ENCODE measurements at regions not wholly inside any gene's neighbourhood (a gene's known extent, or its start where the extent isn't known, plus 50 kb on each side); places are given as distances from the start of the nearest gene placed in this dataset.

- TF ChIP-seq FOXK2 (IDR thresholded peaks at IDR 0.05) (no peak), ELF4 (IDR thresholded peaks at IDR 0.05) (no peak), ZNF384 (IDR thresholded peaks at IDR 0.05) (no peak), FOXA1 (IDR thresholded peaks at IDR 0.05) (no peak)
Observed at GRCh38 chr12:105665366-105665765, 334.9 kb downstream of the C12orf75 start.
